ES-I3 (cell line): ENCODE measurements at regions not wholly inside any gene's neighbourhood (a gene's known extent, or its start where the extent isn't known, plus 50 kb on each side); places are given as distances from the start of the nearest gene placed in this dataset.

Source experiments
- H3K36me3 ChIP-seq: 2 replicates; pipeline ENCODE4 v1.6.1; 2013; ENCODE audit warnings: mild to moderate bottlenecking, low read length, control low read depth, moderate library complexity; ENCODE audit not compliant: insufficient read depth
- H3K4me1 ChIP-seq: 2 replicates; pipeline ENCODE4 v1.6.1; 2013; ENCODE audit warnings: mild to moderate bottlenecking, control low read depth, low read length; ENCODE audit not compliant: insufficient read depth
- H3K9ac ChIP-seq: 2 replicates; pipeline ENCODE4 v1.6.1; 2013; ENCODE audit warnings: low read depth, mild to moderate bottlenecking, low read length, moderate library complexity
- H3K9me3 ChIP-seq: 2 replicates; pipeline ENCODE4 v1.6.1; 2013; ENCODE audit warnings: mild to moderate bottlenecking, low read length, moderate library complexity; ENCODE audit not compliant: control insufficient read depth, insufficient read depth

DNA sequence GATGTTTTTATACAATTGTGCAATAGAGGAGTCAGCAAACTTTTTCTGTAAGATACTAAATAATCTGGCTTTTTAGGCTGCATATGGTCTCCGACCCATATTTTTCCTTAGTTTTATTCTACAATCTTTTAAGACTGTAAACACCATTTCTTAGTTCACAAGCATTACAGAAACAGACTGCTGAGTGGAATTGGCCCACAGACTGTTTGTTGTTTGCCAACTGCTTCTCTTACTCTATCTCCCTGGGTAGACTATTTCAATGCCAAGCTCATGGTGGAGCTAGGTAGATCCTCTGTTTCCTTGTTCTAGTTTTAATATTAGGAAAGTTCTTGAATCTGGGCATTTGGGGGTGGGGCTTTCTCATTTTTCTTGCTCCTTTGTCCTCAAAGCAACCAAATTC is 857.6 kb downstream of the TLE1 start:
- Histone ChIP-seq H3K9me3 (no peaks in the 10 kb centered on the region), H3K4me1 (no peaks in the 10 kb centered on the region), H3K9ac (no peak overlapping the region), H3K36me3 (no peaks in the 10 kb centered on the region)

DNA sequence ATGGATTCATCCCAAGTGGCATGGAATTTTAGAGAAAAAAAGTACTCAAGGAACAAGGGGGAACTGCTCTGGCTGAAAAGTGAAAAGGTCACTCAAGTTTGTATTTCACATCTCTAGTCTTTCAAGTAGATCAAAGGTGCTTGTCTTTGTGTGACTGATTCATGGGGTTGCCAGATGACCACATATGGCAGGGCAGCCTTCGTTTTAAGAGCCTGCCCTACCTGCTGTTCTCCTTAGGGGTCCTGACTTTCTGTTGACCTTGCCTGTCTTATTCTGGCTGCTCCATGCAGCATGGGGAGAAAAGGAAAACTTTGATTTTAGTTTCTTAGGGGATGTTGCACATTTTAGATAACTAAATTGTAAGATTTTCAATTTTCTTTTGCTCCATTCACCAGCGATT is 877.7 kb downstream of the TLE1 start:
- Histone ChIP-seq H3K4me1 (no peaks in the 10 kb centered on the region), H3K9ac (no peak overlapping the region), H3K36me3 (no peaks in the 10 kb centered on the region), H3K9me3 (no peaks in the 10 kb centered on the region)

- no peak overlapping the region for H3K9ac ChIP-seq
- H3K4me1 ChIP-seq = no peaks in the 10 kb centered on the region
- no peaks in the 10 kb centered on the region for H3K36me3 ChIP-seq
- no peaks in the 10 kb centered on the region for H3K9me3 ChIP-seq
These were observed 878.3 kb downstream of the TLE1 start for GRCh38 chr9:80811003-80811402.

DNA sequence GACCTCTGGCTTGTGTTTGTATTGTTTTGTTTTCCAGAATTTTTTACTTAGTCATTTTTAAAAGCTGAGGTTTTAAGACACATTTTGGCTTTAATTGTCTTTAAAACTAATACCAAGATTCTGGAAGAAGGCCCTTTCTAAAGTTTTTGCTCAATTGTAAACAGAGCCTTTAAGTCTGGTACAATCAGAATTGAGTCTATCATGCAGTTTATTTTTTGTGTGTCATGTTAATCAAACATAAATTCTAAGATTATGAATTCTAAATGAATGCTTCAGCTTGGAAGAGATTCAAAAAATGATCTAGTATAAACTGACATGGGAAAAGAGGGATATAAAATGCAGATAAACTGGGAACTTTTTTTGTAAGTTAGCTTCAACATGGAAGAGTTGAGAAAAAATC is 882.7 kb downstream of the TLE1 start:
- H3K36me3 ChIP-seq = no peaks in the 10 kb centered on the region
- H3K9ac ChIP-seq = no peak overlapping the region
- no peaks in the 10 kb centered on the region for H3K4me1 ChIP-seq
- H3K9me3 ChIP-seq = no peaks in the 10 kb centered on the region

- no peaks in the 10 kb centered on the region for H3K4me1 ChIP-seq
- H3K9me3 ChIP-seq = no peaks in the 10 kb centered on the region
- H3K36me3 ChIP-seq = no peaks in the 10 kb centered on the region
- no peak overlapping the region for H3K9ac ChIP-seq
These were observed 884.5 kb downstream of the TLE1 start for GRCh38 chr9:80804873-80805272.

- no peaks in the 10 kb centered on the region for H3K9me3 ChIP-seq
- no peaks in the 10 kb centered on the region; the same call in 1 of the 2 replicates for H3K4me1 ChIP-seq
- H3K9ac ChIP-seq = no peak overlapping the region
- no peaks in the 10 kb centered on the region for H3K36me3 ChIP-seq
These were observed 891.3 kb downstream of the TLE1 start for GRCh38 chr9:80797831-80798688.

GRCh38 chr9:80797101-80797829 is 892.1 kb downstream of the TLE1 start:
- Histone ChIP-seq H3K9ac (no peak overlapping the region), H3K9me3 (no peaks in the 10 kb centered on the region), H3K36me3 (no peaks in the 10 kb centered on the region), H3K4me1 (no peaks in the 10 kb centered on the region; the same call in 1 of the 2 replicates)

- Histone ChIP-seq H3K9me3 (no peaks in the 10 kb centered on the region), H3K36me3 (no peaks in the 10 kb centered on the region), H3K9ac (no peak overlapping the region), H3K4me1 (no peaks in the 10 kb centered on the region; the same call in 1 of the 2 replicates)
These were observed 892.7 kb downstream of the TLE1 start for GRCh38 chr9:80796632-80797031.

DNA sequence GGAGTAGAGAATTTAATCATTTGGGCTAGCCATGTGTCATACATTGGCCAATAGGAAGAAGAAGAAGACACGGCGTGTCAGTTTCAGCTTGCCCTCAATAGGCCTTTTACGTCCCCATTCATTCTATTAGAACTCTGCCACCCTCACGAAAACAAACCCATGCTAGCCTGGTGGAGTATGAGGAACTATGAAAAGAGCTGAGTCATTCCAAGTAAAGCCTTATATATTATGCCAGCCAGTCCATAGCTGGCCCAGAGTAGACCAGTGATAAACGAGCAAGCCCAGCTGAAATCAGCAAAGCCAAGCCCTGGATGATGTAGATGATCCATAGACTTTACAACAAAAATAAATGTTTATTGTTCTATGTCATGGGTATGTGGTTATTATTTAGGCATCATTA is 895.1 kb downstream of the TLE1 start:
- Histone ChIP-seq H3K9me3 (no peaks in the 10 kb centered on the region), H3K36me3 (no peaks in the 10 kb centered on the region), H3K4me1 (no peaks in the 10 kb centered on the region; the same call in 1 of the 2 replicates), H3K9ac (no peak overlapping the region)

- Histone ChIP-seq H3K9me3 (no peaks in the 10 kb centered on the region), H3K9ac (no peak overlapping the region), H3K4me1 (no peaks in the 10 kb centered on the region; the same call in 1 of the 2 replicates), H3K36me3 (no peaks in the 10 kb centered on the region)
These were observed 895.6 kb downstream of the TLE1 start for GRCh38 chr9:80793706-80794105.

DNA sequence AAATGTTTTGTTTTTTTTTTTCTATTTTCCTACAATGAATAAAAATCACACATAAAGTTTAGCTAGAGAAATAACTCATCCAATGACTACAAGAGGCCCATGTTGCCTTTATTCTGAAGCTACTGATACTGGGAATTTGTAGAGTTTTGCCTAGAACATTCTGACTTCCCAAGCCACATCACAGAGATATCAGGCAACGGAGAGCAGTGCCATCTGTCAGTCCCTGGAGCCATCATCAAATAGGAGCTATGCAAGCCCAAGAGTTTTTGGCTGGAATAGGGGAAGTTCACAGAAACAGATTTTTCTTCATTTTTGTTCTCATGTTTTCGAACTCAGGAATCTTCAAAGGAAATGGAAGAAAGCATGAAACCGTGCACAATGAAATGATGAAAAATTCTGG is 896.6 kb downstream of the TLE1 start:
- H3K9ac ChIP-seq = no peak overlapping the region
- H3K4me1 ChIP-seq = no peaks in the 10 kb centered on the region

DNA sequence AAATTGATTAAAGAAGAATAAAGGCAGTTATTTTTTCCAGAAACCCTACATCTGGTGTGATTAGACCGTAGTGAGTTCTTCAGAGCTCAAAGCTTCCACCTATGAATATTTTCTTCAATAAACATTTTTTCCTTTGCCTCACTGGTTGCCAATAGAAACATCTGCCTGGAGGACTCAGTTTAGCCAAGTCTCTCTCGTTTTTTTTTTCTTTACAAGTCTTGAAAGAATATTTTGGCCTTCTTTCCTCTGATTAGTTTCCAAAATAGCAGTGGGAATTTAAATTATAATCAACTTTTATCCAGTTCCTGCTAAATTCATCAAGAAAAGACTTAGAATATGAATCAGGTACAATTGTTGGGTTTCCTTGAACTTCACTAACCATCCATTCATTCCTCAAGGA is 897.5 kb downstream of the TLE1 start:
- Histone ChIP-seq H3K9me3 (no peaks in the 10 kb centered on the region), H3K4me1 (no peaks in the 10 kb centered on the region), H3K36me3 (no peaks in the 10 kb centered on the region), H3K9ac (no peak overlapping the region)

More for the DNA sequence above, 896.6 kb downstream of the TLE1 start:
- Histone ChIP-seq H3K9me3 (no peaks in the 10 kb centered on the region), H3K36me3 (no peaks in the 10 kb centered on the region)

DNA sequence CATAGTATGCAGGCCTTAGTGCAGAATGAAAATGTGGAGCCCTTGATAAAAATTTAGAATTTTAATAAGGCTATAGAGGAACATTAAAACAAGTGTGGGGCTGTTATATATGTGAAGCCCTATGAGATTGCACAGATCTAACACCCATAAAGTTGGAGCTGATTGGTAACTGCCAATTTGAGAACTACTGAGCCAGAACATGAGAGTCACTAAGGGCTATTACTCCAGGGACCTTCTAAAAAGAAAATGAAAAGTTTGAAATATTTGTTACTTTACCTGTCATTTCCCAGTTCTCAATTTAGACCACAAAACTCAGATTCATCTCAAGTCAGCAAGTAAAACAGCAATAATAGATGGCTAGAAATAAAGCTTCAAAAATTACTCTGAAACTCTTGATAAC is 898.6 kb downstream of the TLE1 start:
- H3K4me1 ChIP-seq = no peaks in the 10 kb centered on the region
- H3K36me3 ChIP-seq = no peaks in the 10 kb centered on the region
- H3K9me3 ChIP-seq = no peaks in the 10 kb centered on the region
- H3K9ac ChIP-seq = no peak overlapping the region

DNA sequence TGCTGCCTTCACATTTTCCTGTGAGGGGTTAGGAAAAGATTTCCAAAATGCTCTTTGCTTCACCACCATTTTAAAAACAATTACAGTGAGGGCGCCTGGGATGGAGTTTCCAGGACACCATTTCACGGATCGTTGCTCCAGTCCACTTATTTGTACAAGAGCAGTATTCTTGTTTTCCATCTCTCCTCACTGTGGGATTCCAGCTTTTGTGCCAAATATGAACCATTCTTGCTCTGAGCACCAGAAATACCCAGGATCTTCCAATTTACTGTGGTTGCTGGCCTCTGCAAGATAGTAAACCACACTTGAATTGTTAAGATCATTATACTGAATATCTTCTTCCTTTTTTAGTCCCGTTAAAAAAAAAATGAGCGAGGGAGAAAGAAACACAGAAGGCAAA is 899.5 kb downstream of the TLE1 start:
- H3K9me3 ChIP-seq = no peaks in the 10 kb centered on the region
- no peak overlapping the region for H3K9ac ChIP-seq

GRCh38 chr9:80787636-80788035 is 901.7 kb downstream of the TLE1 start:
- Histone ChIP-seq H3K4me1 (no peaks in the 10 kb centered on the region), H3K36me3 (no peaks in the 10 kb centered on the region), H3K9ac (no peak overlapping the region), H3K9me3 (no peaks in the 10 kb centered on the region)

More for the DNA sequence above, 899.5 kb downstream of the TLE1 start:
- Histone ChIP-seq H3K36me3 (no peaks in the 10 kb centered on the region), H3K4me1 (no peaks in the 10 kb centered on the region)
